GM12878 (cell line): ENCODE measurements at regions not wholly inside any gene's neighbourhood (a gene's known extent, or its start where the extent isn't known, plus 50 kb on each side); places are given as distances from the start of the nearest gene placed in this dataset.

Experiments used
- ATAC-seq: fragments of 200-7000 bp; cut with Tn5 transposase; 3 replicates; pipeline ENCODE4 v1.9.1; 2020; ENCODE audit warnings: mild to moderate bottlenecking, moderate library complexity
- BruUV-seq: library from RNA; stranded (reverse); fragments of 400-500 nt; replicated peaks from 2 replicates; lab custom pipeline; 2021; lab: Mats Ljungman, UMichigan
- CTCF ChIA-PET: fragments of 300-600 bp; sonication (Branson Sonifier 250); formaldehyde crosslinking; extraction: SDS; loops from one replicate; lab custom pipeline; 2021; ENCODE audit warnings: inconsistent platforms; lab: Yijun Ruan, JAX
- POLR2A ChIA-PET: fragments of 350-600 bp; formaldehyde crosslinking; extraction: SDS; loops from one replicate; lab custom pipeline; 2021; ENCODE audit warnings: inconsistent platforms; lab: Charles Lee
- RAD21 ChIA-PET: fragments of 300-600 bp; sonication (Branson Sonifier 250); formaldehyde crosslinking; loops from one replicate; lab custom pipeline; 2023; ENCODE audit warnings: antibody characterized with exemption; ENCODE audit not compliant: unreplicated experiment; lab: Charles Lee
- SMC1A ChIA-PET: fragments of 300-600 bp; sonication (Branson Sonifier 250); formaldehyde crosslinking; loops from one replicate; lab custom pipeline; 2023; ENCODE audit not compliant: unreplicated experiment, uncharacterized antibody; lab: Charles Lee
- DNase-seq: peaks from one replicate; pipeline ENCODE4 v3.0.0-alpha.2; 2011; ENCODE audit warnings: low read depth, low spot score
- FAIRE-seq: peaks from 3 replicates; lab custom pipeline; 2011; peaks lifted over from hg19 to GRCh38; lab: Jason Lieb, UNC
- H2AFZ ChIP-seq: 2 replicates; pipeline ENCODE4 v1.6.0; 2011; ENCODE audit warnings: low read depth, low read length, control low read depth; ENCODE audit not compliant: control insufficient read depth
- H3K27ac ChIP-seq: 2 replicates; pipeline ENCODE4 v1.5.1; 2011; ENCODE audit warnings: control low read depth; ENCODE audit not compliant: control insufficient read depth, insufficient read depth
- H3K27me3 ChIP-seq, 2 experiments: replicated peaks in 1 of 2; 2 replicates each; pipeline versions ENCODE4 v1.6.0 to v1.6.1; 2011; ENCODE audit warnings: low read length in 1 of 2; ENCODE audit not compliant: control insufficient read depth in 2 of 2, insufficient read depth in 2 of 2
- H3K36me3 ChIP-seq, 2 experiments: 2 replicates each; pipeline ENCODE4 v1.5.1; 2011; ENCODE audit warnings: low read length in 1 of 2; ENCODE audit not compliant: control insufficient read depth in 2 of 2, insufficient read depth in 2 of 2
- H3K4me1 ChIP-seq: 2 replicates; pipeline ENCODE4 v1.6.1; 2011; ENCODE audit warnings: mild to moderate bottlenecking, low read length, moderate library complexity, mixed read lengths; ENCODE audit not compliant: control insufficient read depth, insufficient read depth
- H3K4me2 ChIP-seq: 2 replicates; pipeline ENCODE4 v1.6.0; 2011; ENCODE audit warnings: control low read depth; ENCODE audit not compliant: control insufficient read depth, insufficient read depth
- H3K4me3 ChIP-seq: fragments of 200-600 bp; sonication (generic); 2 replicates; pipeline ENCODE4 v1.5.1; 2016
- H3K79me2 ChIP-seq: 2 replicates; pipeline ENCODE4 v1.6.0; 2011; ENCODE audit warnings: low read length; ENCODE audit not compliant: control insufficient read depth, insufficient read depth
- H3K9ac ChIP-seq: 2 replicates; pipeline ENCODE4 v1.8.0; 2011; ENCODE audit warnings: low read length, control low read depth, mixed read lengths; ENCODE audit not compliant: control insufficient read depth, insufficient read depth
- H3K9me3 ChIP-seq: replicated peaks from 3 replicates; pipeline ENCODE4 v1.5.1; 2011; ENCODE audit warnings: mild to moderate bottlenecking, low read length; ENCODE audit not compliant: control insufficient read depth, insufficient read depth
- H4K20me1 ChIP-seq: 2 replicates; pipeline ENCODE4 v1.6.0; 2011; ENCODE audit not compliant: control insufficient read depth, insufficient read depth
- BHLHE40 ChIP-seq, 2 experiments: fragments of 450-650 bp in 1 of 2; IDR thresholded peaks; 2 replicates each; pipeline ENCODE4 v1.6.1; 2011 to 2017; ENCODE audit warnings: low read depth in 2 of 2, borderline replicate concordance in 1 of 2, improper control_type of control experiment in 1 of 2, low read length in 1 of 2, mild to moderate bottlenecking in 1 of 2
- KAT2A ChIP-seq: conservative IDR thresholded peaks from 2 replicates; pipeline ENCODE4 v1.6.1; 2011; ENCODE audit warnings: low read depth, low read length; ENCODE audit not compliant: control insufficient read depth
- SPI1 ChIP-seq: IDR thresholded peaks from 2 replicates; pipeline ENCODE4 v1.6.1; 2011; ENCODE audit warnings: low read depth, mild to moderate bottlenecking, low read length, moderate library complexity, borderline replicate concordance; ENCODE audit not compliant: insufficient read depth
- STAT3 ChIP-seq: IDR thresholded peaks from 2 replicates; pipeline ENCODE4 v1.6.1; 2011; ENCODE audit warnings: low read depth, low read length, improper control_type of control experiment
- TBL1XR1 ChIP-seq: IDR thresholded peaks from 2 replicates; pipeline ENCODE4 v1.6.1; 2012; ENCODE audit warnings: low read depth, low read length, improper control_type of control experiment
- YBX1 ChIP-seq: fragments of 450-650 bp; IDR thresholded peaks from 2 replicates; pipeline ENCODE4 v1.6.1; 2016; ENCODE audit warnings: antibody characterized with exemption
- ZNF274 ChIP-seq: IDR thresholded peaks from one replicate; pipeline ENCODE4 v1.8.0; 2011; ENCODE audit not compliant: insufficient read length, insufficient read depth
- ZNF687 ChIP-seq: fragments of 450-650 bp; IDR thresholded peaks from 2 replicates; pipeline ENCODE4 v1.6.1; 2017; ENCODE audit warnings: mild to moderate bottlenecking, moderate library complexity
- WGBS: methylation state at CpG from one replicate; pipeline ENCODE4 v1.1.6; 2016; ENCODE audit warnings: low lambda C conversion rate; ENCODE audit not compliant: insufficient replicate concordance, insufficient coverage; ENCODE audit errors: missing lambda C conversion rate; 5-methylcytosine and 5-hydroxymethylcytosine counted together
- in situ Hi-C: fragments of 300-500 bp; cut with MboI; formaldehyde crosslinking; loops from 9 replicates; pipeline ENCODE4 v1.14.3; 2018; ENCODE audit warnings: mixed read lengths
- intact Hi-C: fragments of 100-400 bp; cut with micrococcal nuclease; formaldehyde crosslinking; loops from one replicate; pipeline ENCODE4 v1.14.2; 2022; ENCODE audit not compliant: unreplicated experiment
- TF ChIP-seq, protein P1 (sequence below): IDR thresholded peaks from 2 replicates; pipeline ENCODE4 v1.6.1; 2011; ENCODE audit warnings: borderline replicate concordance, low read depth, mild to moderate bottlenecking, moderate library complexity, low read length; ENCODE audit not compliant: insufficient read depth, poor library complexity, severe bottlenecking
- TF ChIP-seq, protein P2 (sequence below): fragments of 450-650 bp; IDR thresholded peaks from 2 replicates; pipeline ENCODE4 v1.6.1; 2016; ENCODE audit warnings: mild to moderate bottlenecking

DNA sequence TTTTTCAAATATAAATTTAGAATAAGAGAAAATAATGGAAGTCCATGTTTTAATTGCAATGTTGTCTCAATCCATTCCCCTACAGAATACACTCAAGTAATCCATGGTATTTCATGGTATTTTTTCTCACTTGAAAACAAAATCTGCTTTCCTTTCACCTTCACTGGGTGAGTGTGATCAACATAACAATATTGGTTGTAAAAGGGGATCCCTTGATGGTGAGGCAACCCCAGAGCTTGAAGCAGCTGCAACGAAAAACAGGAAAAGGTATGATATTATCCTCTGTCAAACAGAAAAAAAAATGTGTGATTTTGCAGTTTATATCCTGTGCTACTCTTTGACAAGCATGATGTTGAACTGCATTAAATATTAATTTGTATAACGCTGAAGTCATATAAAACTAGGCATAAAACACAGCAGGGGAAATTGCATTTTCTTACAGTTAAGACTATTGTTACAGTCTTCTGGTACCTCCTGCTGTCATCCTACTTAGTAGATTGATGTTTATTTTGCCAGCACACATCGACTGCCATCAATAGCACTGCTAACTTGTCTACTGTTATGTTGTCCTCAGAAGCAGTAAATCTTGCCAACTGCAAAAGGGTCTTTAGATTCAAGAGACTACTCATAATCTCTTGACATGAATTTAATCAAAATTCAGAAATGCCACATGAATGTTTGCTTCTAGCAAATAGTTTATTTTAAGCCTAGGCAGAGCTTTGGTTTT, 373.1 kb upstream of the MIR17HG start:
- Histone ChIP-seq H4K20me1 (no peaks in the 10 kb centered on the region), H3K9ac (no peak overlapping the region), H3K9me3 (no peaks in the 10 kb centered on the region), H3K27ac (no peak overlapping the region), H2AFZ (no peak overlapping the region), H3K4me2 (no peak overlapping the region), H3K79me2 (no peaks in the 10 kb centered on the region), H3K4me3 (no peak overlapping the region)
- ChIA-PET SMC1A (no interaction called here), CTCF (interaction anchor here (1.5 kb wide), 1 partner anchor 10 kb away, joined by 3 read pairs; no protein-coding TSS in a partner anchor), POLR2A (no interaction called here), RAD21 (no interaction called here)
- 19% methylated on average over 3 of the region's 3 CpGs for WGBS
- ATAC-seq = no peak
- FAIRE-seq = no peak
- intact Hi-C loops (no loop called here), in situ Hi-C loops (no loop called here)
- BruUV-seq = no TSS peak
- no peak for DNase-seq
- no peak for TF ChIP-seq YBX1
- TF ChIP-seq, all 136 proteins: peak for 0
- H3K4me1 ChIP-seq = no peaks in the 10 kb centered on the region
- no peaks in the 10 kb centered on the region for H3K27me3 ChIP-seq
- H3K36me3 ChIP-seq = no peaks in the 10 kb centered on the region

GRCh38 chr13:90979059-90979458, 368.4 kb upstream of the MIR17HG start:
- CTCF ChIA-PET = no interaction called here
- DNase-seq = no peak
- TF ChIP-seq TBL1XR1 = no peak
- TF ChIP-seq BHLHE40 (IDR thresholded peaks at IDR 0.05; ENCODE audit: borderline replicate concordance in 1 of 2, low read depth in 2 of 2, low read length in 1 of 2) = no peak
- TF ChIP-seq, protein P1, sequence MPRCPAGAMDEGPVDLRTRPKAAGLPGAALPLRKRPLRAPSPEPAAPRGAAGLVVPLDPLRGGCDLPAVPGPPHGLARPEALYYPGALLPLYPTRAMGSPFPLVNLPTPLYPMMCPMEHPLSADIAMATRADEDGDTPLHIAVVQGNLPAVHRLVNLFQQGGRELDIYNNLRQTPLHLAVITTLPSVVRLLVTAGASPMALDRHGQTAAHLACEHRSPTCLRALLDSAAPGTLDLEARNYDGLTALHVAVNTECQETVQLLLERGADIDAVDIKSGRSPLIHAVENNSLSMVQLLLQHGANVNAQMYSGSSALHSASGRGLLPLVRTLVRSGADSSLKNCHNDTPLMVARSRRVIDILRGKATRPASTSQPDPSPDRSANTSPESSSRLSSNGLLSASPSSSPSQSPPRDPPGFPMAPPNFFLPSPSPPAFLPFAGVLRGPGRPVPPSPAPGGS = no peak
- TF ChIP-seq KAT2A = no peak
- TF ChIP-seq STAT3 = no peak
- TF ChIP-seq ZNF274 = no peak
- TF ChIP-seq, protein P2, sequence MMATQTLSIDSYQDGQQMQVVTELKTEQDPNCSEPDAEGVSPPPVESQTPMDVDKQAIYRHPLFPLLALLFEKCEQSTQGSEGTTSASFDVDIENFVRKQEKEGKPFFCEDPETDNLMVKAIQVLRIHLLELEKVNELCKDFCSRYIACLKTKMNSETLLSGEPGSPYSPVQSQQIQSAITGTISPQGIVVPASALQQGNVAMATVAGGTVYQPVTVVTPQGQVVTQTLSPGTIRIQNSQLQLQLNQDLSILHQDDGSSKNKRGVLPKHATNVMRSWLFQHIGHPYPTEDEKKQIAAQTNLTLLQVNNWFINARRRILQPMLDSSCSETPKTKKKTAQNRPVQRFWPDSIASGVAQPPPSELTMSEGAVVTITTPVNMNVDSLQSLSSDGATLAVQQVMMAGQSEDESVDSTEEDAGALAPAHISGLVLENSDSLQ = no peak
- TF ChIP-seq ZNF687 = no peak
- no peak for TF ChIP-seq SPI1

More at GRCh38 chr13:90979059-90979458, 368.4 kb upstream of the MIR17HG start:
- ATAC-seq (no peak), FAIRE-seq (no peak)
- BruUV-seq = no TSS peak
- Histone ChIP-seq H2AFZ (no peak overlapping the region), H3K4me2 (no peak overlapping the region), H3K79me2 (no peaks in the 10 kb centered on the region), H3K4me1 (no peaks in the 10 kb centered on the region), H3K36me3 (no peaks in the 10 kb centered on the region), H3K9me3 (no peaks in the 10 kb centered on the region), H3K27me3 (no peaks in the 10 kb centered on the region), H3K4me3 (no peak overlapping the region), H3K9ac (no peak overlapping the region), H4K20me1 (no peaks in the 10 kb centered on the region), H3K27ac (no peak overlapping the region)
- ChIA-PET POLR2A (no interaction called here), SMC1A (no interaction called here), RAD21 (no interaction called here)
- in situ Hi-C loops = no loop called here
- WGBS = 1% methylated on average over 3 of the region's 3 CpGs
- intact Hi-C loops = no loop called here
